Fibroblast of lung (primary cell): ENCODE measurements at regions not wholly inside any gene's neighbourhood (a gene's known extent, or its start where the extent isn't known, plus 50 kb on each side); places are given as distances from the start of the nearest gene placed in this dataset.
A peak's percentile ranks its signal among the peaks of the same experiment; 100 is the strongest.

Source experiments
- DNase-seq, 2 donors: peaks; one replicate each; pipeline versions ENCODE4 v3.0.0 to v3.0.0-alpha.2; 2010; ENCODE audit warnings: low read depth in 2 of 2
- H2AFZ ChIP-seq: 2 replicates; pipeline ENCODE4 v1.5.1; 2012; ENCODE audit warnings: low read length, control low read depth, inconsistent platforms
- H3K27ac ChIP-seq: 2 replicates; pipeline ENCODE4 v1.5.1; 2011; ENCODE audit warnings: low read length, control low read depth; ENCODE audit not compliant: insufficient read depth
- H3K27me3 ChIP-seq: 2 replicates; pipeline ENCODE4 v1.5.1; 2011; ENCODE audit warnings: mild to moderate bottlenecking, low read length; ENCODE audit not compliant: control insufficient read depth, insufficient read depth
- H3K36me3 ChIP-seq: 2 replicates; pipeline ENCODE4 v1.5.1; 2011; ENCODE audit warnings: low read length; ENCODE audit not compliant: control insufficient read depth, insufficient read depth
- H3K4me1 ChIP-seq: 2 replicates; pipeline ENCODE4 v1.5.1; 2011; ENCODE audit warnings: low read length; ENCODE audit not compliant: control insufficient read depth, insufficient read depth; ENCODE audit errors: extremely low read depth
- H3K4me2 ChIP-seq: 2 replicates; pipeline ENCODE4 v1.5.1; 2011; ENCODE audit warnings: low read length, control low read depth; ENCODE audit not compliant: insufficient read depth; ENCODE audit errors: extremely low read depth
- H3K4me3 ChIP-seq, 4 experiments: fragments of 200-600 bp in 1 of 4; sonication (generic) in 1 of 4; replicated peaks in 1 of 4; 2 replicates each; pipeline ENCODE4 v1.5.1; 2011 to 2016; ENCODE audit warnings: low read length in 4 of 4, low read depth in 3 of 4, mild to moderate bottlenecking in 3 of 4, control low read depth in 2 of 4, inconsistent platforms in 1 of 4, mixed read lengths in 1 of 4; ENCODE audit not compliant: insufficient read depth in 1 of 4; ENCODE audit errors: control extremely low read depth in 1 of 4
- H3K79me2 ChIP-seq: 2 replicates; pipeline ENCODE4 v1.5.1; 2012; ENCODE audit warnings: mild to moderate bottlenecking, low read length, inconsistent platforms; ENCODE audit not compliant: control insufficient read depth, insufficient read depth
- H3K9ac ChIP-seq: 2 replicates; pipeline ENCODE4 v1.5.1; 2011; ENCODE audit warnings: mild to moderate bottlenecking, low read length, control low read depth; ENCODE audit not compliant: insufficient read depth
- H3K9me3 ChIP-seq: 2 replicates; pipeline ENCODE4 v1.5.1; 2012; ENCODE audit warnings: low read depth, low read length; ENCODE audit not compliant: control insufficient read depth, insufficient read depth
- H4K20me1 ChIP-seq: 2 replicates; pipeline ENCODE4 v1.5.1; 2011; ENCODE audit warnings: low read length; ENCODE audit not compliant: control insufficient read depth, insufficient read depth; ENCODE audit errors: extremely low read depth
- EZH2 ChIP-seq: IDR thresholded peaks from 2 replicates; pipeline ENCODE4 v1.5.1; 2012; ENCODE audit warnings: low read length, control low read depth, mild to moderate bottlenecking; ENCODE audit errors: missing control alignments
- TF ChIP-seq, protein P1 (sequence below), 2 donors: IDR thresholded peaks in 1 of 2; conservative IDR thresholded peaks in 1 of 2; 1 replicate in 1 of 2; 2 replicates in 1 of 2; pipeline ENCODE4 v1.5.1; 2011 to 2012; ENCODE audit warnings: low read length in 2 of 2, control low read depth in 1 of 2, inconsistent platforms in 1 of 2, low read depth in 1 of 2, mild to moderate bottlenecking in 1 of 2

DNA sequence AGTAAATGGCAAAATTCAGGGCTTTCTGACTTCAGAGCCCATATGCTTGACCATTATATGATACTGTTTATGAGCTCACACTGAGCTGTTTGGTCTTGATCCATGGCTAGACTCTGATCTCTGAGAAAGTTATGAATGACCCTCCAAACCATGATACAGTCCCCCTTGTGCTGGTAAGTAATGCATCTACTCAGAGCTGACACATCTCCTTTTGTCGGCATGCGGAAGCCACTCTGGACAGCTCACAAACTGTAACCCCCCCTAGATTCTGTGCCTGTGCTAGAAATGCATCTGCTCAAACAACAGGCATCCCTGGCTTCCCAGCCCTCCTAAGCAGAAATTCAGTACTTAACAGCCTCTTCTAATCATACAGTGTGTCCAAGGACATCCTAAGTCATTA, 150.8 kb upstream of the RAG2 start:
- Histone ChIP-seq H2AFZ (no peak overlapping the region), H3K9ac (no peak overlapping the region), H3K36me3 (no peaks in the 10 kb centered on the region), H3K79me2 (no peaks in the 10 kb centered on the region), H3K27ac (no peak overlapping the region), H3K4me3 (no peak overlapping the region), H3K4me1 (no peaks in the 10 kb centered on the region), H3K9me3 (no peaks in the 10 kb centered on the region), H4K20me1 (no peaks in the 10 kb centered on the region), H3K27me3 (no peaks in the 10 kb centered on the region), H3K4me2 (no peak overlapping the region)
- peak in 1 of 2 donors; percentile 6 for DNase-seq
- TF ChIP-seq EZH2 = no peak
- TF ChIP-seq, protein P1, sequence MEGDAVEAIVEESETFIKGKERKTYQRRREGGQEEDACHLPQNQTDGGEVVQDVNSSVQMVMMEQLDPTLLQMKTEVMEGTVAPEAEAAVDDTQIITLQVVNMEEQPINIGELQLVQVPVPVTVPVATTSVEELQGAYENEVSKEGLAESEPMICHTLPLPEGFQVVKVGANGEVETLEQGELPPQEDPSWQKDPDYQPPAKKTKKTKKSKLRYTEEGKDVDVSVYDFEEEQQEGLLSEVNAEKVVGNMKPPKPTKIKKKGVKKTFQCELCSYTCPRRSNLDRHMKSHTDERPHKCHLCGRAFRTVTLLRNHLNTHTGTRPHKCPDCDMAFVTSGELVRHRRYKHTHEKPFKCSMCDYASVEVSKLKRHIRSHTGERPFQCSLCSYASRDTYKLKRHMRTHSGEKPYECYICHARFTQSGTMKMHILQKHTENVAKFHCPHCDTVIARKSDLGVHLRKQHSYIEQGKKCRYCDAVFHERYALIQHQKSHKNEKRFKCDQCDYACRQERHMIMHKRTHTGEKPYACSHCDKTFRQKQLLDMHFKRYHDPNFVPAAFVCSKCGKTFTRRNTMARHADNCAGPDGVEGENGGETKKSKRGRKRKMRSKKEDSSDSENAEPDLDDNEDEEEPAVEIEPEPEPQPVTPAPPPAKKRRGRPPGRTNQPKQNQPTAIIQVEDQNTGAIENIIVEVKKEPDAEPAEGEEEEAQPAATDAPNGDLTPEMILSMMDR (conservative IDR thresholded peaks at IDR 0.05 in 1 of 2, IDR thresholded peaks at IDR 0.05 in 1 of 2; ENCODE audit: low read depth in 1 of 2, low read length in 2 of 2) = no peak

DNA sequence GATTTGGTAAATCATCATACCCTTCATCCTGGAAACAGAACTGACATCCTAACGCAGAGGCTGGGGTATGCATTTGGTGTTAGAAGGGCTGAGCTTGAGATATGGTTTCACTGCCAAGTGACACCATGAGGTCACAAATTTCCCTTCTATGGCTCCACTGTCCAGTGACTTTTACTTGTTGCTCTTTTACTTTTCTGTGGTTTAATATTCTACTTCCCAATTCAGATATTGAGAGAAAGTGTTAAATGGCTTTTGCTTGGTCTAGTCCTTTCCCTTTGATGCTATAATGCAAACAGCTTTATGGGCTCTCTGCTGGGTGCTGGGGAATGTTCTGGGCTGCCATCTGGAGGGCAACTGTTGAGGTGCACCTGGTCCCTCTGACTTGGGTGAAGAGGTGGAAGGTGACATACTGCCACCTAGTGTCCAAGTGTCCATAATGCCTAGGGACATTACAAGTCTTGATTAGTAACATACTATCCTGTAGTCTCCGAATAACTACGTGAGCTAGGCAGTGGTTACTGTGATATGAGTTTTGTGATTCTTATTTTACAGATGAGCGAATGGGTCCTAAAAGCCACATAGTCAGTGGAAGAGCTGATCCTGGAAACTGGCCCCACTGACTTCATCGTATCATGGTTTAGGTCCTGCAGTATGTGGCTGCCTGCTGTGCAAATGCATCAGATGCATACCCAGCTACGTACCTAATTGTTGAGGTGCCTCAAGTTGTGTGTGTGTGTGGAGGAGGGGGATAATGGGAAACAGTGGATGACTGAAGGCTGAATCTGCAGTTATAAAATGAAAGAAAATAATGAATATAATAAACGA, 149.1 kb upstream of the RAG2 start:
- H3K27ac ChIP-seq = no peak overlapping the region

DNA sequence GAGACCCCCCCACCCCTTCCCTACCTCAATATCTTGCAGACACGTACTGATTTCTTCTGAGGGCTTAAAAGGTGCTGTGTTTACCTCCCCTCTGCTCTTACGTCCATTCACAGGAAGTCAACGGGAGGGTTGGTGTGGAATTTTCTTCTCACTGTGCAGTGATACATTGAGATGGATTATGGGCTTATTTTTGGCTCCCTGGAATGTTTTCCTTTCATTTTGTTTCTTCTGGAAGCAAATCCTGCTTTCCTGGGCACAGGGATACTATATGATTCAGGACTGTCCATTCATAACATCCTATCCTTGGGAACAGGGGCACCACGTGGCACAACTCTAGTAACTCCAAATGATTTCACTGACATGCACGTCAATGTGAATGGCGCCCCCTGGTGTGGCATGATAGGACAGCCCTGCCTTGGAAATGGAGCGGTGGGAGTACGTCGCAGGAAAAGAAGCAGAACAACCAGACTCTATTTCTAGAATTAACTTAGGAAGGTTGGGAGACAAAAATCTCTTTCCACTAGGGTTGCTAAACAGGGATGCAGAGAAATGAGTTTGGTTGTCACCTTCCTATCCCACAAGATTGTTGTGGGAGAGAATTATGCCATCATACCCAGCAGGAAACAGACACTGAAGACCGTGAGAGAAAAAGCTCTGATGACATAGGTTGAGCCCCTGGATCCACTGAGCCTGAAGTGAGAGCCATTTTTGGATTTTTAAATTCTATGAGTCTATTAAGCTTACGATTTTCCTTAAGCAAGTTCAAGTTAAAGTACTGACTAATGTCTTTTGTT, 146.5 kb upstream of the RAG2 start:
- no peaks in the 10 kb centered on the region for H3K4me1 ChIP-seq
- H3K36me3 ChIP-seq = no peaks in the 10 kb centered on the region
- no peaks in the 10 kb centered on the region for H3K9me3 ChIP-seq
- no peak for TF ChIP-seq EZH2
- TF ChIP-seq, protein P1 (conservative IDR thresholded peaks at IDR 0.05 in 1 of 2, IDR thresholded peaks at IDR 0.05 in 1 of 2; ENCODE audit: low read depth in 1 of 2, low read length in 2 of 2) = peak; percentile 78 to 79
- H3K9ac ChIP-seq = no peak overlapping the region
- H3K27ac ChIP-seq = no peak overlapping the region
- no peak overlapping the region for H3K4me3 ChIP-seq
- H3K27me3 ChIP-seq = no peaks in the 10 kb centered on the region
- peak; percentile 51 to 64 for DNase-seq
- H4K20me1 ChIP-seq = no peaks in the 10 kb centered on the region
- H3K4me2 ChIP-seq = no peak overlapping the region
- H2AFZ ChIP-seq = peak overlapping the region; percentile 53
- H3K79me2 ChIP-seq = no peaks in the 10 kb centered on the region

More for the DNA sequence above, 149.1 kb upstream of the RAG2 start:
- H3K27me3 ChIP-seq = no peaks in the 10 kb centered on the region
- H3K9me3 ChIP-seq = no peaks in the 10 kb centered on the region
- H3K36me3 ChIP-seq = no peaks in the 10 kb centered on the region
- no peak overlapping the region for H3K9ac ChIP-seq
- H3K79me2 ChIP-seq = no peaks in the 10 kb centered on the region
- no peak overlapping the region for H3K4me2 ChIP-seq
- DNase-seq = peak; percentile 82 to 93
- TF ChIP-seq, protein P1 (conservative IDR thresholded peaks at IDR 0.05 in 1 of 2, IDR thresholded peaks at IDR 0.05 in 1 of 2; ENCODE audit: low read depth in 1 of 2, low read length in 2 of 2) = peak; percentile 99 to 100
- no peak for TF ChIP-seq EZH2
- no peaks in the 10 kb centered on the region for H3K4me1 ChIP-seq
- H2AFZ ChIP-seq = no peak overlapping the region
- no peak overlapping the region for H3K4me3 ChIP-seq
- H4K20me1 ChIP-seq = no peaks in the 10 kb centered on the region
